ENCODE measurements at regions not wholly inside any gene's neighbourhood (a gene's known extent, or its start where the extent isn't known, plus 50 kb on each side); places are given as distances from the start of the nearest gene placed in this dataset.

- no peak for TF ChIP-seq CTCF (IDR thresholded peaks at IDR 0.05; ENCODE audit: low read length)
- no peak for TF ChIP-seq EZH2 (optimal IDR thresholded peaks at IDR 0.05; ENCODE audit: low read depth, low read length)
These were observed 76.1 kb downstream of the NCOR2 start for GRCh38 chr12:124491310-124491709.
